Right renal pelvis (tissue), 4 donors: ENCODE measurements at regions not wholly inside any gene's neighbourhood (a gene's known extent, or its start where the extent isn't known, plus 50 kb on each side); places are given as distances from the start of the nearest gene placed in this dataset.
"Not testable (repeated sequence)": the region's sequence is repeated elsewhere in the genome, so short reads cannot be mapped to it uniquely, and the experiment has no call there.

Source experiments
- DNase-seq, 4 donors: peaks; one replicate each; pipeline ENCODE4 v3.0.0-alpha.2; 2013; ENCODE audit warnings: low read depth in 4 of 4, low spot score in 3 of 4, missing footprints in 1 of 4

- DNase-seq = no peak
These were observed 53.4 kb downstream of the OR2K2 start for GRCh38 chr9:111276431-111277128.

GRCh38 chr9:111274737-111275136 lies 55.3 kb downstream of the OR2K2 start:
- no peak for DNase-seq

- no peak for DNase-seq
These were observed 57.4 kb downstream of the OR2K2 start for GRCh38 chr9:111272581-111272980.

- DNase-seq = no peak
These were observed 58.4 kb downstream of the OR2K2 start for GRCh38 chr9:111271481-111272080.

GRCh38 chr9:111271047-111271446 lies 59.0 kb downstream of the OR2K2 start:
- no peak for DNase-seq

- not testable (repeated sequence) for DNase-seq
These were observed 64.0 kb downstream of the OR2K2 start for GRCh38 chr9:111266024-111266423.

GRCh38 chr9:111263116-111263515 lies 66.9 kb downstream of the OR2K2 start:
- no peak for DNase-seq

- DNase-seq = no peak
These were observed 71.2 kb downstream of the OR2K2 start for GRCh38 chr9:111258875-111259271.

- DNase-seq = no peak
These were observed 71.7 kb downstream of the OR2K2 start for GRCh38 chr9:111258209-111258874.

GRCh38 chr9:111253742-111254437 lies 76.1 kb downstream of the OR2K2 start:
- DNase-seq = no peak

- no peak for DNase-seq
These were observed 78.9 kb downstream of the OR2K2 start for GRCh38 chr9:111250875-111251842.

- DNase-seq = no peak
These were observed 92.6 kb downstream of the OR2K2 start for GRCh38 chr9:111237447-111237846.

- no peak for DNase-seq
These were observed 93.7 kb downstream of the OR2K2 start for GRCh38 chr9:111236332-111236731.

- no peak for DNase-seq
These were observed 96.1 kb downstream of the OR2K2 start for GRCh38 chr9:111233963-111234362.

GRCh38 chr9:111232997-111233790 lies 96.8 kb downstream of the OR2K2 start:
- no peak for DNase-seq

GRCh38 chr9:111231801-111232580 lies 98.0 kb downstream of the OR2K2 start:
- no peak for DNase-seq

GRCh38 chr9:111222757-111223156 lies 107.3 kb downstream of the OR2K2 start:
- DNase-seq = no peak

- no peak for DNase-seq
These were observed 117.2 kb downstream of the OR2K2 start for GRCh38 chr9:111212874-111213273.

- no peak for DNase-seq
These were observed 131.1 kb downstream of the OR2K2 start for GRCh38 chr9:111198936-111199335.
